HG03159 (cell line): ENCODE measurements at regions not wholly inside any gene's neighbourhood (a gene's known extent, or its start where the extent isn't known, plus 50 kb on each side); places are given as distances from the start of the nearest gene placed in this dataset.

Experiments
- ATAC-seq: cut with Tn5 transposase; IDR thresholded peaks from one replicate; pipeline ENCODE4 v1.9.1; 2021; ENCODE audit warnings: mild to moderate bottlenecking, moderate library complexity; ENCODE audit not compliant: unreplicated experiment

- ATAC-seq = no peak
These were observed 715.2 kb upstream of the ADAMTS16 start for GRCh38 chr5:4424895-4425294.

GRCh38 chr5:4440536-4440935, 699.6 kb upstream of the ADAMTS16 start:
- ATAC-seq = no peak

- no peak for ATAC-seq
These were observed 697.9 kb upstream of the ADAMTS16 start for GRCh38 chr5:4442221-4442620.

GRCh38 chr5:4447657-4448056, 692.5 kb upstream of the ADAMTS16 start:
- ATAC-seq = no peak

DNA sequence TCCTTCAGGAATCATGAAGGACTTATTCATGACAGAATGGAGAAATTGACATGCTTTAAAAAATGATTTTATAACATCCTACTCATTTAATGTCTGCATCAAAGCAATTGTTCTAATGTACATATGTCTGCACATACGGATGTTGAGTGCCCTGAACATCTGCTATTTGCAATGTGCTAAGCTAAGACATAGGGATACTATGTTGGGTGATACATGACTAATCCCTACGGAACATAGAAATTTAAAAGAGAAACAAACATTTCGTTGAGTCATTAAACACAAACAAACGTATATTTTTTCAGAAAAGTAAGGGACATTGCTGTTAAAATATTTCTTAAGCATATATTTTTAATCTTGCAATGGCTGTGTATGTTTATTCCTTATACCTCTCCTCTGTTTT, 686.5 kb upstream of the ADAMTS16 start:
- ATAC-seq = no peak

DNA sequence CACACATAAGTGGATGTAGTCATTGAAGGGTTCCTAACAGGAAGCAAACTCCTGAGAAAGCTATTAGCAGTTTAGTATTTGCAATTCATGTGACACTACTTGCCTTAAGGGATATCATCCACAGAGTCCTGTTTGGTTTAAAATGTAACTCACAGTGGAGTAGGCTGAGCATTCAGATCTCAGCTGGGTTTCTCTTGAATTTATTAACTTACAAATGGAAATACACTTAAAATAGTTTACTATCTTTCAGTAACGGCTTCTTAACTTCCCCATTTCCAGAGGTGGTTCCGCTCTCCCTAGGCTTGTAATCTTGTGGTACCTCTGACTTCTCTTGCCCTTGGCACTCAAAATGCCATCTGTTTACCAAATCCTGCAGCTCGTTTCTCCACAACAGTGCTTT, 660.7 kb upstream of the ADAMTS16 start:
- no peak for ATAC-seq

GRCh38 chr5:4480528-4481349, 659.4 kb upstream of the ADAMTS16 start:
- ATAC-seq = no peak

- no peak for ATAC-seq
These were observed 652.5 kb upstream of the ADAMTS16 start for GRCh38 chr5:4487581-4487980.

- ATAC-seq = no peak
These were observed 628.0 kb upstream of the ADAMTS16 start for GRCh38 chr5:4511996-4512656.

DNA sequence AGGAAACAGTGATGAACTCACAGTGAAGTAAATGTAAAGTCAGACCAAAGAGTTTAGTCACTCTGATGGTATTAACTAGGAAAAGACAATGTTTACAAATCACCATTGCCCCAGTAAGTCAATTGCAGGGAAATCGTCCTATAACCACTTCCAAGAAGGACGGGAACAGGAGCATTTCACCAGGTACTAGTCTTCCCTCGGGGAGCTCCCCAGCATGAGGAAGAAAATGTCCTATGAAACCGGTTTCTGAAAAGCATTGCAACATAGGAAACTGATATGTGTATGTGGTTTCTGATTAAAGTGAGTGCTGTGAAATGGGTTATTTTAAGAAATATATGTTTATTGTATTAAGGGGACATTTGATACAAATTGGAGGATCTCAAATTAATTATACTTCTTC, 626.7 kb upstream of the ADAMTS16 start:
- no peak for ATAC-seq

- ATAC-seq = no peak
These were observed 626.0 kb upstream of the ADAMTS16 start for GRCh38 chr5:4514067-4514648.

DNA sequence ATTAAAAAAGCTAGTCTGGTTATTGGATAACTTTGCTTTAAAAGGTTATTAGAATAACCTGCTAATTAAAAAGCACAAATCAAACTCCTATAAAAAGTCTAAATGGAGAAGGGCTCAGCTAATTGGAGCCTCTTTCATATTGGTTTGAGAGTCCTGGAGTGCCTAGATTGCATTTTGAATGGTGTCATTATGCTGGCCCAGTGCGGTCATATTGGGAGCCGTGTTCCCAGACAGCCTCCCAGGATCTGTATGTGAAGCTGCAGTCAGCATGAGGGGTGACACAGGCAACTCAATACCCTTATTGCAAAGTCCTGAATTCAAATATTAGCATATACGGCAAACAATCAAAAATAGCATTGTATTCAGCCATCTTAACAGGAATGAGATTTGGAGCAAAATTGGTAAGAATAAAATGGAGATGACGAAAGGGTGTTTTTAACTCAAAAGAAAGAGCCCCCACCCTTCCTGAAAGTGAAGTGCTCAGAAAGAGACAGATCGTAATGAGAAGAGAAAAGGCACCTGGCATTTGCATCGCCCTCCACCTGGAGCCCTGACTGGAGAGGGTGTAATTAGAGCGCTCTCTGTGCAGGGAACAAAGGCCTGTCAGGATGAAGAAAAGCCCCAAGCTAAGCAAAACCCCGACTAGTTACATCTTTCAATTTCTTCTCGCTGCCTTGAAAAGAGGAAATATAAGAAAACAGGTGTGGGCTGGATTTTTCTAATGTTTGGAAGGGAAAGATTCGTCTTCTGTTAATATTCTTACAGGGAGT, 621.0 kb upstream of the ADAMTS16 start:
- ATAC-seq = no peak

DNA sequence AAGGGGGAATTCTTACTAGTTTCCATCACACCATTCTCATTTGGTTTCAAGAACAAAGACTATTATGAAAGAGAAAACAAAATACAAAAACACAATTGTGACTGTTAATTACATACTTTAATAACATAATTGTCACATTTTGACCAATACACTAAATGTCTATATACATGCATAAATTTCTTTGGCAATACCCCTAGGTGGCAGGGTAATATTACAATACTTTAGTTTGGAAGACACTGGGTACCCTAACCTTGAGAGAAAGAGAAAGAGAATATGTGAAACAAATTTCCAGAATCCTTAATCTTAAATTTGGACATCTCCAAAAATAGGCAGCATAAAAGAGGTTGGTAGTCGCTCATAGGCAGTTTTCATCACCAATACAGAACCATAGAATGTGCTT, 619.6 kb upstream of the ADAMTS16 start:
- ATAC-seq = no peak

DNA sequence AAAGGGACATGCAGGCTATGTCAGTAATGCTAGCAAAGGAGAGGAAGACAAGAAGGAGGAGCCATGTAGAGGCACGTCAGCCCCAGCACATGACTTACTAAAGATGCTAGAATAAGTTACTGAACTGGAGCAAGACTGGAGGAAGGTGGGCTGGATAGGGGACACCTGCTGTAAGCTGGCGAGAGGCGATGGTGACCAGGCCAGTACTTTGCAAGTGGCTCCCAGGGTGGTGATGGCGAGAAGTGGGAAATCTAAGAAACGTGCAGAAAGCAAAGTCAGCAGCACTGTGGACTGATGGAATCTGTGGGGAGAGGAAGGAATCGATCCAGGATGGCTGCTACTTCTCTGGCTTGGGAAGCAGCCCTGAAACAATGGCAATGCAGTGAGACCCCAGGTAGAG, 617.1 kb upstream of the ADAMTS16 start:
- no peak for ATAC-seq

DNA sequence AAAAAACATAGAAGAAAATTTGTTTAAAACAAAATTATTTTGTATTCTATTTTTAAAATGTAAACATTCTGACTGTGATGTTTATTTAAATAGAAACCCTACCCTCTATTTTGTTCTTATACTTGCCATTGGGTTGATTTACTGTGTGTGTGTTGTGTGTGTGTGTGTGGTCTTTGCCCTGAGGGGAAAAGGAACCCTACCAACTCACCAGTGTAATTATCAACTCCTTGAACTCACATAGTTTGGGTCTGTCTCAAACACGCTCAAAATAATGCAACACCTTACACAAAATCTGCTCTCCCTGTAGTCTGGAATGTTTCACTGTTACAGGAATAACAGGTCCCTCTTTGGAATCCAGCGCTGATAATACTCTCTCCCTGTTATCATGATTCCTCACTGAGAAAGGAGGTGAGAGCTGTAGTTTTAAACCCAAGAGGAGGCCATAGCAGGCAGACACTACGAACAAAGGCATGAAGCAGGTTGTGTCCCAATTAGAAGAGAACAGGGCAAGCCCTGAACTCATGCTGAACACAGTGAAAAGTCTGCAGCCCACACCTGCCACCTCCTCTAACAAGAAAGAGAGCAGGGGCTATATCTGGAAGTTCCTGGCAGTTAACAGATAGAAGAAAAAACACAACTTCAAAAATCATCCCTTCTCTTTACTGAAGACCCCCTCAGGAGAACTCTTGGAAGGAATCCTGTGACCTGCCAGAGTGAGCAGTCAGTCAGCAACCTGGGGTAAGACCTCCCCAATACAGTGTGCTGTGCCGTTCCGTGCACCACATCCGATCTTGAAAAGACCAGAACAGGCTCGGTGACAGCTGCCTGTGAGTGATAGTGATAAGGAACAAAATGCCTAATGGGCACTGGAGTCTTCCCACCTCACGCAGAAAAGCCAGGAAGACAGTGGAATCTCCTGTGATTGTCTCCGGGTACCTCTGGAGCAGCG, 608.1 kb upstream of the ADAMTS16 start:
- ATAC-seq = no peak

- ATAC-seq = no peak
These were observed 607.4 kb upstream of the ADAMTS16 start for GRCh38 chr5:4532705-4533080.

DNA sequence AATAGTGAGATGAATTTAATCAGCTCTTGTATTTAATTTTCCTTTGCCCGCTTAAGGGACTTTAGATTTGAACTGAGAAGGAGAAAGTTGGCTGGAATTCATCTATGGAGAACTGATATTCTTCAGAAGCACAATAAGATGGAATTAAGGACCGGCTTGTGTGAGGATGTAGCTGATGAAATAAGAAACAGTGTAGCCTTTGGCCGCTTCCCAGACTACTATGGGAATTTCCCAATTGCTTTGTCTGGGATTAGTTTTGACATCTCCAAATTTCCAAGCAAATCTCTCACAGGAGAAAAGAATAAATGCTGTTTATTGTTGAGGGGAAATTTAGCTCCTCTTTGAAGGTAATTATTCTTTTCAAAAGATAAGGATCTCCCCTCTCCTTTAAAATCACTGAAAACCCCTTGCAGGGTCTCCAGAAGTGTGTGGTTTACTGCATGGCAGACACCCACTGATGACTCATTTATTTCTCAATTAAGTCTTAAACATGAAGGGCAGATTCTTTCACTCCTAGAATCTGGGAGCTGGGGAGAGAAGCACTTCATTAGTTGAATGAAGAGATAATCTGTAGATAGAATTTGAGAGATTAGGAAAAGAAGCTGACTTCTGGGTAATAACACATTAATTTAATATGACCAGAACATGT, 606.5 kb upstream of the ADAMTS16 start:
- ATAC-seq = no peak

GRCh38 chr5:4537489-4537888, 602.6 kb upstream of the ADAMTS16 start:
- no peak for ATAC-seq

DNA sequence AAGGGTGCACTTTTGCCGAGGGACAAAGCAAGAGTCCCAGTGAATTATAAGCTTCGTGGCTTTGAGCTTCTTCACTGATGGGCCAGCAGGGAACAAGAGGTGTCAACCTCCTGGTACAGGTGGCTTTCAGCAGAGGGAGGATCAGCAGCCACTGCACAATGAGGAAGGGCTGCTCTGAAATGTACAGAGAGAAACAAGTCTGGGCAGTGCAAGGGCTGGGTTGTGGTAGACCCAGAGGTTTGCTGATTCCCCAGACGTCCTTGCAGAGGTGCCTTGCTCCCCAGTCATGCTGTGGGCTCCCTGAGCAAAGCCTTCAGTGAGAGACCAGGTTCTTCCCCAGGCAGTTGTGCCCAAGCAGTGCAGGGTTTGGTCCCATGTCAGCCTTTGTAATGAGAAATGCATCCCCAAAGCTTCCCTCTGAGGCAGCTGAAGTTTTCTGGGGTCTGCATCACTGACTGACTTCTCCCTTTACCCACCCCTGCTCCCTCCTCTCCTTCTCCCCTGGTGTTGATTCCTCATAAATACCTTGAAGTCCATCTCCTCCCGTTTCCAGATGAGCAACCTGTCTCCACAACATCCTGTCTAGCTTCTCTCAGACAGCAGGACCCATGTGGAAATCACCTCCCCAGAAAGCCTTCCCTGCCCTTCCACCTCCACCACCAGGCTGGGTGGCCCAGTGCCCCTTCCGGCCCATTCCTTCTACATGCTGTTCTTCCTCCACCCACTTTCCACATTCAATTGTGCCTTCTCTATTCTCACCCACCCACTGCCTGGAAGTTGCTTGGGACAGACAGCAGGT, 599.6 kb upstream of the ADAMTS16 start:
- no peak for ATAC-seq
